ENCODE measurements at regions not wholly inside any gene's neighbourhood (a gene's known extent, or its start where the extent isn't known, plus 50 kb on each side); places are given as distances from the start of the nearest gene placed in this dataset.
"Not testable (repeated sequence)": the region's sequence is repeated elsewhere in the genome, so short reads cannot be mapped to it uniquely, and the experiment has no call there.

GRCh38 chrX:1118572-1119199, 93.8 kb downstream of the CRLF2 start:
- Histone ChIP-seq H3K36me3 (ENCODE audit: insufficient read depth, low read length, poor library complexity, severe bottlenecking) (no peaks in the 10 kb centered on the region), H3K27ac (ENCODE audit: low read depth, low read length, poor library complexity, severe bottlenecking) (no peak overlapping the region), H3K4me3 (ENCODE audit: low read depth, low read length, poor library complexity, severe bottlenecking) (no peak overlapping the region), H3K27me3 (replicated peaks; ENCODE audit: insufficient read depth, low read depth, low read length, poor library complexity) (peaks cover 5% of the 10 kb centered on the region), H3K4me1 (ENCODE audit: insufficient read depth, low read length, poor library complexity, severe bottlenecking) (no peaks in the 10 kb centered on the region), H3K9me3 (ENCODE audit: low read depth, low read length, poor library complexity, severe bottlenecking) (no peaks in the 10 kb centered on the region)
- ChIA-PET POLR2A (ENCODE audit: low non-redundant PET) (no interaction called here), CTCF (no interaction called here)
- intact Hi-C loops (cut with micrococcal nuclease; ENCODE audit: unreplicated experiment) = no loop called here
- TF ChIP-seq EZH2 (IDR thresholded peaks at IDR 0.05; ENCODE audit: borderline replicate concordance, low read depth, low read length, poor library complexity, severe bottlenecking) = no peak
- TF ChIP-seq CTCF (conservative IDR thresholded peaks at IDR 0.05; ENCODE audit: low read depth, low read length) = no peak
- BruUV-seq (replicated peaks) = no TSS peak
- DNase-seq (ENCODE audit: low spot score) = no peak

GRCh38 chrX:1115411-1115810, 97.0 kb downstream of the CRLF2 start:
- H3K27me3 ChIP-seq (replicated peaks; ENCODE audit: insufficient read depth, low read depth, low read length, poor library complexity) = peaks cover 17% of the 10 kb centered on the region
- POLR2A ChIA-PET (ENCODE audit: low non-redundant PET); H3K27ac ChIP-seq (ENCODE audit: low read depth, low read length, poor library complexity, severe bottlenecking); H3K9me3 ChIP-seq (ENCODE audit: low read depth, low read length, poor library complexity, severe bottlenecking); H3K4me3 ChIP-seq (ENCODE audit: low read depth, low read length, poor library complexity, severe bottlenecking); DNase-seq (ENCODE audit: low spot score); CTCF ChIA-PET; intact Hi-C loops (cut with micrococcal nuclease; ENCODE audit: unreplicated experiment); H3K36me3 ChIP-seq (ENCODE audit: insufficient read depth, low read length, poor library complexity, severe bottlenecking); H3K4me1 ChIP-seq (ENCODE audit: insufficient read depth, low read length, poor library complexity, severe bottlenecking); BruUV-seq (replicated peaks): not testable (repeated sequence)

- TF ChIP-seq EZH2 (IDR thresholded peaks at IDR 0.05; ENCODE audit: borderline replicate concordance, low read depth, low read length, poor library complexity, severe bottlenecking) = no peak
- no peak for TF ChIP-seq CTCF (conservative IDR thresholded peaks at IDR 0.05; ENCODE audit: low read depth, low read length)
- no peaks in the 10 kb centered on the region for H3K36me3 ChIP-seq (ENCODE audit: insufficient read depth, low read length, poor library complexity, severe bottlenecking)
- CTCF ChIA-PET = no interaction called here
- no peak overlapping the region for H3K4me3 ChIP-seq (ENCODE audit: low read depth, low read length, poor library complexity, severe bottlenecking)
- H3K27me3 ChIP-seq (replicated peaks; ENCODE audit: insufficient read depth, low read depth, low read length, poor library complexity) = peaks cover 12% of the 10 kb centered on the region
- no peak for DNase-seq (ENCODE audit: low spot score)
- peaks cover 3% of the 10 kb centered on the region for H3K9me3 ChIP-seq (ENCODE audit: low read depth, low read length, poor library complexity, severe bottlenecking)
- no TSS peak for BruUV-seq (replicated peaks)
- intact Hi-C loops (cut with micrococcal nuclease; ENCODE audit: unreplicated experiment) = no loop called here
- POLR2A ChIA-PET (ENCODE audit: low non-redundant PET) = no interaction called here
- no peaks in the 10 kb centered on the region for H3K4me1 ChIP-seq (ENCODE audit: insufficient read depth, low read length, poor library complexity, severe bottlenecking)
- no peak overlapping the region for H3K27ac ChIP-seq (ENCODE audit: low read depth, low read length, poor library complexity, severe bottlenecking)
These were observed 100.1 kb downstream of the CRLF2 start for GRCh38 chrX:1112321-1112720.

- no peak for TF ChIP-seq CTCF (conservative IDR thresholded peaks at IDR 0.05; ENCODE audit: low read depth, low read length)
- no peak for TF ChIP-seq EZH2 (IDR thresholded peaks at IDR 0.05; ENCODE audit: borderline replicate concordance, low read depth, low read length, poor library complexity, severe bottlenecking)
- intact Hi-C loops (cut with micrococcal nuclease; ENCODE audit: unreplicated experiment) = no loop called here
- Histone ChIP-seq H3K9me3 (ENCODE audit: low read depth, low read length, poor library complexity, severe bottlenecking) (peaks cover 3% of the 10 kb centered on the region), H3K27ac (ENCODE audit: low read depth, low read length, poor library complexity, severe bottlenecking) (no peak overlapping the region), H3K4me1 (ENCODE audit: insufficient read depth, low read length, poor library complexity, severe bottlenecking) (no peaks in the 10 kb centered on the region), H3K4me3 (ENCODE audit: low read depth, low read length, poor library complexity, severe bottlenecking) (no peak overlapping the region), H3K27me3 (replicated peaks; ENCODE audit: insufficient read depth, low read depth, low read length, poor library complexity) (peaks cover 12% of the 10 kb centered on the region), H3K36me3 (ENCODE audit: insufficient read depth, low read length, poor library complexity, severe bottlenecking) (no peaks in the 10 kb centered on the region)
- CTCF ChIA-PET = no interaction called here
- DNase-seq (ENCODE audit: low spot score) = no peak
- BruUV-seq (replicated peaks) = no TSS peak
- POLR2A ChIA-PET (ENCODE audit: low non-redundant PET) = no interaction called here
These were observed 100.7 kb downstream of the CRLF2 start for GRCh38 chrX:1111601-1112300.

All from A673 (cell line).